Stimulated activated naive CD8-positive, alpha-beta T cell treated with anti-CD3 and anti-CD28 coated beads, Interleukin-15, Interleukin-2, amounts not matched to agents 100 ng/mL and 50 ng/mL, for 24 hours (primary cell): ENCODE measurements at regions not wholly inside any gene's neighbourhood (a gene's known extent, or its start where the extent isn't known, plus 50 kb on each side); places are given as distances from the start of the nearest gene placed in this dataset.

ENCODE experiments used
- H3K27ac Mint-ChIP-seq: one replicate; pipeline ENCODE4 v1.8.0; 2021; ENCODE audit warnings: mild to moderate bottlenecking, mixed read lengths
- H3K27me3 Mint-ChIP-seq: one replicate; pipeline ENCODE4 v1.8.0; 2021; ENCODE audit warnings: mixed read lengths
- H3K36me3 Mint-ChIP-seq: one replicate; pipeline ENCODE4 v1.8.0; 2021; ENCODE audit warnings: low read depth, mixed read lengths
- H3K4me1 Mint-ChIP-seq: one replicate; pipeline ENCODE4 v1.8.0; 2021; ENCODE audit warnings: low read depth, mixed read lengths
- H3K4me3 Mint-ChIP-seq: one replicate; pipeline ENCODE4 v1.8.0; 2021; ENCODE audit warnings: mild to moderate bottlenecking, mixed read lengths
- H3K9me3 Mint-ChIP-seq: one replicate; pipeline ENCODE4 v1.8.0; 2021; ENCODE audit warnings: mixed read lengths

GRCh38 chr6:14933183-14933544 is 312.7 kb upstream of the JARID2 start:
- no peak overlapping the region for H3K27ac Mint-ChIP-seq
- H3K4me1 Mint-ChIP-seq: no peaks in the 10 kb centered on the region
- no peak overlapping the region for H3K4me3 Mint-ChIP-seq
- no peaks in the 10 kb centered on the region for H3K27me3 Mint-ChIP-seq
- no peaks in the 10 kb centered on the region for H3K9me3 Mint-ChIP-seq
- no peaks in the 10 kb centered on the region for H3K36me3 Mint-ChIP-seq

GRCh38 chr6:14934013-14934412 is 311.9 kb upstream of the JARID2 start:
- Mint-ChIP-seq H3K4me3 (no peak overlapping the region), H3K9me3 (no peaks in the 10 kb centered on the region), H3K27ac (no peak overlapping the region), H3K27me3 (no peaks in the 10 kb centered on the region), H3K4me1 (no peaks in the 10 kb centered on the region), H3K36me3 (no peaks in the 10 kb centered on the region)

- Mint-ChIP-seq H3K27me3 (no peaks in the 10 kb centered on the region), H3K4me1 (no peaks in the 10 kb centered on the region), H3K36me3 (no peaks in the 10 kb centered on the region), H3K9me3 (no peaks in the 10 kb centered on the region), H3K4me3 (no peak overlapping the region), H3K27ac (peak overlapping the region; percentile 17)
Measured at GRCh38 chr6:14934844-14935243, 311.0 kb upstream of the JARID2 start.

- Mint-ChIP-seq H3K9me3 (no peaks in the 10 kb centered on the region), H3K27ac (no peak overlapping the region), H3K36me3 (no peaks in the 10 kb centered on the region), H3K4me3 (no peak overlapping the region), H3K4me1 (no peaks in the 10 kb centered on the region), H3K27me3 (no peaks in the 10 kb centered on the region)
Measured at GRCh38 chr6:14936861-14937260, 309.0 kb upstream of the JARID2 start.

GRCh38 chr6:14943116-14943515 is 302.8 kb upstream of the JARID2 start:
- no peaks in the 10 kb centered on the region for H3K9me3 Mint-ChIP-seq
- H3K36me3 Mint-ChIP-seq: no peaks in the 10 kb centered on the region
- H3K27me3 Mint-ChIP-seq: no peaks in the 10 kb centered on the region
- no peaks in the 10 kb centered on the region for H3K4me1 Mint-ChIP-seq
- H3K27ac Mint-ChIP-seq: no peak overlapping the region
- H3K4me3 Mint-ChIP-seq: no peak overlapping the region

GRCh38 chr6:14944593-14944992 is 301.3 kb upstream of the JARID2 start:
- Mint-ChIP-seq H3K36me3 (no peaks in the 10 kb centered on the region), H3K4me1 (no peaks in the 10 kb centered on the region), H3K27ac (no peak overlapping the region), H3K9me3 (no peaks in the 10 kb centered on the region), H3K27me3 (no peaks in the 10 kb centered on the region), H3K4me3 (no peak overlapping the region)

GRCh38 chr6:14945461-14946185 is 300.2 kb upstream of the JARID2 start:
- Mint-ChIP-seq H3K9me3 (no peaks in the 10 kb centered on the region), H3K27me3 (no peaks in the 10 kb centered on the region), H3K36me3 (no peaks in the 10 kb centered on the region), H3K4me1 (no peaks in the 10 kb centered on the region), H3K4me3 (no peak overlapping the region), H3K27ac (peak overlapping the region; percentile 78)

- no peak overlapping the region for H3K27ac Mint-ChIP-seq
- no peaks in the 10 kb centered on the region for H3K9me3 Mint-ChIP-seq
- no peaks in the 10 kb centered on the region for H3K27me3 Mint-ChIP-seq
- no peak overlapping the region for H3K4me3 Mint-ChIP-seq
- no peaks in the 10 kb centered on the region for H3K4me1 Mint-ChIP-seq
- H3K36me3 Mint-ChIP-seq: no peaks in the 10 kb centered on the region
Measured at GRCh38 chr6:14946753-14947152, 299.1 kb upstream of the JARID2 start.

GRCh38 chr6:14948586-14949245 is 297.2 kb upstream of the JARID2 start:
- Mint-ChIP-seq H3K36me3 (no peaks in the 10 kb centered on the region), H3K4me3 (no peak overlapping the region), H3K4me1 (no peaks in the 10 kb centered on the region), H3K27me3 (no peaks in the 10 kb centered on the region), H3K9me3 (no peaks in the 10 kb centered on the region), H3K27ac (no peak overlapping the region)

GRCh38 chr6:14950103-14950969 is 295.5 kb upstream of the JARID2 start:
- H3K4me1 Mint-ChIP-seq: no peaks in the 10 kb centered on the region
- H3K4me3 Mint-ChIP-seq: no peak overlapping the region
- H3K27ac Mint-ChIP-seq: no peak overlapping the region
- peaks cover 6% of the 10 kb centered on the region for H3K9me3 Mint-ChIP-seq
- H3K27me3 Mint-ChIP-seq: no peaks in the 10 kb centered on the region
- no peaks in the 10 kb centered on the region for H3K36me3 Mint-ChIP-seq

- Mint-ChIP-seq H3K4me1 (no peaks in the 10 kb centered on the region), H3K27ac (no peak overlapping the region), H3K9me3 (peaks cover 6% of the 10 kb centered on the region), H3K36me3 (no peaks in the 10 kb centered on the region), H3K27me3 (no peaks in the 10 kb centered on the region), H3K4me3 (no peak overlapping the region)
Measured at GRCh38 chr6:14950970-14951276, 294.9 kb upstream of the JARID2 start.

- no peak overlapping the region for H3K27ac Mint-ChIP-seq
- no peaks in the 10 kb centered on the region for H3K27me3 Mint-ChIP-seq
- H3K9me3 Mint-ChIP-seq: peaks cover 10% of the 10 kb centered on the region
- no peaks in the 10 kb centered on the region for H3K36me3 Mint-ChIP-seq
- H3K4me3 Mint-ChIP-seq: no peak overlapping the region
- H3K4me1 Mint-ChIP-seq: no peaks in the 10 kb centered on the region
Measured at GRCh38 chr6:14951704-14952103, 294.2 kb upstream of the JARID2 start.

GRCh38 chr6:14953836-14954235 is 292.0 kb upstream of the JARID2 start:
- Mint-ChIP-seq H3K4me1 (no peaks in the 10 kb centered on the region), H3K4me3 (no peak overlapping the region), H3K36me3 (no peaks in the 10 kb centered on the region), H3K27ac (peak overlapping the region; percentile 26), H3K27me3 (no peaks in the 10 kb centered on the region), H3K9me3 (peaks cover 10% of the 10 kb centered on the region)

GRCh38 chr6:14957355-14958059 is 288.4 kb upstream of the JARID2 start:
- peaks cover 10% of the 10 kb centered on the region for H3K9me3 Mint-ChIP-seq
- no peak overlapping the region for H3K4me3 Mint-ChIP-seq
- H3K27me3 Mint-ChIP-seq: no peaks in the 10 kb centered on the region
- no peak overlapping the region for H3K27ac Mint-ChIP-seq
- H3K36me3 Mint-ChIP-seq: no peaks in the 10 kb centered on the region
- no peaks in the 10 kb centered on the region for H3K4me1 Mint-ChIP-seq
